WTC11 (cell line): ENCODE measurements at regions not wholly inside any gene's neighbourhood (a gene's known extent, or its start where the extent isn't known, plus 50 kb on each side); places are given as distances from the start of the nearest gene placed in this dataset.

Source experiments
- ATF6 ChIP-seq: sonication (generic); formaldehyde crosslinking; IDR thresholded peaks from 2 replicates; pipeline ENCODE4 v1.8.1; 2023; ENCODE audit warnings: mild to moderate bottlenecking, missing genetic modification reagents
- CREB1 ChIP-seq: sonication (generic); formaldehyde crosslinking; IDR thresholded peaks from 2 replicates; pipeline ENCODE4 v1.8.0; 2023; ENCODE audit warnings: mild to moderate bottlenecking, missing genetic modification reagents
- CTCF ChIP-seq: fragments of 200-600 bp; IDR thresholded peaks from 2 replicates; pipeline ENCODE4 v1.8.0; 2022; ENCODE audit warnings: antibody characterized with exemption
- GTF2I ChIP-seq: fragments of 250-450 bp; sonication (Bioruptor Pico); conservative IDR thresholded peaks from 2 replicates; pipeline ENCODE4 v1.4.0; 2021; ENCODE audit warnings: mild to moderate bottlenecking
- RORB ChIP-seq: fragments of 250-450 bp; sonication (Bioruptor Pico); IDR thresholded peaks from 2 replicates; pipeline ENCODE4 v1.9.0; 2021; ENCODE audit warnings: mild to moderate bottlenecking
- TF ChIP-seq, protein P1 (sequence below): fragments of 250-450 bp; sonication (Bioruptor Pico); IDR thresholded peaks from 2 replicates; pipeline ENCODE4 v1.9.0; 2021; ENCODE audit warnings: mild to moderate bottlenecking, borderline replicate concordance

- TF ChIP-seq GTF2I = no peak
- TF ChIP-seq CTCF = no peak
- TF ChIP-seq ATF6 (CRISPR knock-in tag) = no peak
- no peak for TF ChIP-seq CREB1 (CRISPR knock-in tag)
- no peak for TF ChIP-seq RORB (CRISPR knock-in tag)
- TF ChIP-seq, protein P1, sequence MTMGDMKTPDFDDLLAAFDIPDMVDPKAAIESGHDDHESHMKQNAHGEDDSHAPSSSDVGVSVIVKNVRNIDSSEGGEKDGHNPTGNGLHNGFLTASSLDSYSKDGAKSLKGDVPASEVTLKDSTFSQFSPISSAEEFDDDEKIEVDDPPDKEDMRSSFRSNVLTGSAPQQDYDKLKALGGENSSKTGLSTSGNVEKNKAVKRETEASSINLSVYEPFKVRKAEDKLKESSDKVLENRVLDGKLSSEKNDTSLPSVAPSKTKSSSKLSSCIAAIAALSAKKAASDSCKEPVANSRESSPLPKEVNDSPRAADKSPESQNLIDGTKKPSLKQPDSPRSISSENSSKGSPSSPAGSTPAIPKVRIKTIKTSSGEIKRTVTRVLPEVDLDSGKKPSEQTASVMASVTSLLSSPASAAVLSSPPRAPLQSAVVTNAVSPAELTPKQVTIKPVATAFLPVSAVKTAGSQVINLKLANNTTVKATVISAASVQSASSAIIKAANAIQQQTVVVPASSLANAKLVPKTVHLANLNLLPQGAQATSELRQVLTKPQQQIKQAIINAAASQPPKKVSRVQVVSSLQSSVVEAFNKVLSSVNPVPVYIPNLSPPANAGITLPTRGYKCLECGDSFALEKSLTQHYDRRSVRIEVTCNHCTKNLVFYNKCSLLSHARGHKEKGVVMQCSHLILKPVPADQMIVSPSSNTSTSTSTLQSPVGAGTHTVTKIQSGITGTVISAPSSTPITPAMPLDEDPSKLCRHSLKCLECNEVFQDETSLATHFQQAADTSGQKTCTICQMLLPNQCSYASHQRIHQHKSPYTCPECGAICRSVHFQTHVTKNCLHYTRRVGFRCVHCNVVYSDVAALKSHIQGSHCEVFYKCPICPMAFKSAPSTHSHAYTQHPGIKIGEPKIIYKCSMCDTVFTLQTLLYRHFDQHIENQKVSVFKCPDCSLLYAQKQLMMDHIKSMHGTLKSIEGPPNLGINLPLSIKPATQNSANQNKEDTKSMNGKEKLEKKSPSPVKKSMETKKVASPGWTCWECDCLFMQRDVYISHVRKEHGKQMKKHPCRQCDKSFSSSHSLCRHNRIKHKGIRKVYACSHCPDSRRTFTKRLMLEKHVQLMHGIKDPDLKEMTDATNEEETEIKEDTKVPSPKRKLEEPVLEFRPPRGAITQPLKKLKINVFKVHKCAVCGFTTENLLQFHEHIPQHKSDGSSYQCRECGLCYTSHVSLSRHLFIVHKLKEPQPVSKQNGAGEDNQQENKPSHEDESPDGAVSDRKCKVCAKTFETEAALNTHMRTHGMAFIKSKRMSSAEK (CRISPR knock-in tag) = no peak
These were observed 82.7 kb upstream of the TOP1 start for GRCh38 chr20:40945754-40946450.
